ENCODE measurements at regions not wholly inside any gene's neighbourhood (a gene's known extent, or its start where the extent isn't known, plus 50 kb on each side); places are given as distances from the start of the nearest gene placed in this dataset.

GRCh38 chr3:31159331-31160039 is 265.0 kb upstream of the GADL1 start:
- TF ChIP-seq, protein P1, sequence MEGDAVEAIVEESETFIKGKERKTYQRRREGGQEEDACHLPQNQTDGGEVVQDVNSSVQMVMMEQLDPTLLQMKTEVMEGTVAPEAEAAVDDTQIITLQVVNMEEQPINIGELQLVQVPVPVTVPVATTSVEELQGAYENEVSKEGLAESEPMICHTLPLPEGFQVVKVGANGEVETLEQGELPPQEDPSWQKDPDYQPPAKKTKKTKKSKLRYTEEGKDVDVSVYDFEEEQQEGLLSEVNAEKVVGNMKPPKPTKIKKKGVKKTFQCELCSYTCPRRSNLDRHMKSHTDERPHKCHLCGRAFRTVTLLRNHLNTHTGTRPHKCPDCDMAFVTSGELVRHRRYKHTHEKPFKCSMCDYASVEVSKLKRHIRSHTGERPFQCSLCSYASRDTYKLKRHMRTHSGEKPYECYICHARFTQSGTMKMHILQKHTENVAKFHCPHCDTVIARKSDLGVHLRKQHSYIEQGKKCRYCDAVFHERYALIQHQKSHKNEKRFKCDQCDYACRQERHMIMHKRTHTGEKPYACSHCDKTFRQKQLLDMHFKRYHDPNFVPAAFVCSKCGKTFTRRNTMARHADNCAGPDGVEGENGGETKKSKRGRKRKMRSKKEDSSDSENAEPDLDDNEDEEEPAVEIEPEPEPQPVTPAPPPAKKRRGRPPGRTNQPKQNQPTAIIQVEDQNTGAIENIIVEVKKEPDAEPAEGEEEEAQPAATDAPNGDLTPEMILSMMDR (IDR thresholded peaks at IDR 0.05; ENCODE audit: low read length) = no peak
- no peak for TF ChIP-seq EZH2 (IDR thresholded peaks at IDR 0.05; ENCODE audit: borderline replicate concordance, low read length)
